CD14-positive monocyte (primary cell): ENCODE measurements at regions not wholly inside any gene's neighbourhood (a gene's known extent, or its start where the extent isn't known, plus 50 kb on each side); places are given as distances from the start of the nearest gene placed in this dataset.

ENCODE experiments used
- DNase-seq, 3 donors: peaks; one replicate each; pipeline ENCODE4 v3.0.0-alpha.2; 2011 to 2022
- H2AFZ ChIP-seq: 2 replicates; pipeline ENCODE4 v1.6.0; 2012; ENCODE audit warnings: mild to moderate bottlenecking, low read depth, low read length, inconsistent platforms; ENCODE audit not compliant: insufficient read depth, poor library complexity, severe bottlenecking
- H3K27ac ChIP-seq, 2 donors: 1 replicate in 1 of 2; 2 replicates in 1 of 2; pipeline ENCODE4 v1.5.1; 2012 to 2013; ENCODE audit warnings: low read length in 2 of 2, control low read depth in 1 of 2, inconsistent platforms in 1 of 2, low read depth in 1 of 2, mild to moderate bottlenecking in 1 of 2
- H3K27me3 ChIP-seq, 2 donors: one replicate each; pipeline versions ENCODE4 v1.6.0 to v1.6.1; 2011 to 2013; ENCODE audit warnings: low read length in 2 of 2; ENCODE audit not compliant: control insufficient read depth in 2 of 2, insufficient read depth in 2 of 2
- H3K36me3 ChIP-seq, 2 donors: replicated peaks in 1 of 2; 1 replicate in 1 of 2; 2 replicates in 1 of 2; pipeline versions ENCODE4 v1.5.1 to v1.6.1; 2012 to 2013; ENCODE audit warnings: low read length in 2 of 2, control low read depth in 1 of 2, inconsistent platforms in 1 of 2, mild to moderate bottlenecking in 1 of 2; ENCODE audit not compliant: insufficient read depth in 2 of 2, control insufficient read depth in 1 of 2
- H3K4me1 ChIP-seq, 2 donors: 1 replicate in 1 of 2; 2 replicates in 1 of 2; pipeline versions ENCODE4 v1.5.1 to v1.6.1; 2012 to 2013; ENCODE audit warnings: low read length in 2 of 2, control low read depth in 1 of 2, inconsistent platforms in 1 of 2, mild to moderate bottlenecking in 1 of 2, moderate library complexity in 1 of 2; ENCODE audit not compliant: insufficient read depth in 2 of 2, control insufficient read depth in 1 of 2
- H3K4me2 ChIP-seq: replicated peaks from 2 replicates; pipeline ENCODE3; 2012; ENCODE audit warnings: low read length, moderate library complexity, mild to moderate bottlenecking; ENCODE audit not compliant: poor library complexity, severe bottlenecking; ENCODE audit errors: extremely low read depth
- H3K4me3 ChIP-seq, 3 experiments: fragments of 200-600 bp in 1 of 3; sonication (generic) in 1 of 3; replicated peaks in 1 of 3; 1 replicate in 2 of 3; 2 replicates in 1 of 3; pipeline ENCODE4 v1.5.1; 2011 to 2013; ENCODE audit warnings: low read length in 3 of 3, mild to moderate bottlenecking in 3 of 3, control low read depth in 2 of 3, low read depth in 2 of 3, inconsistent platforms in 1 of 3, moderate library complexity in 1 of 3
- H3K79me2 ChIP-seq: 2 replicates; pipeline ENCODE4 v1.6.0; 2012; ENCODE audit warnings: mild to moderate bottlenecking, control low read depth, inconsistent platforms, low read length, moderate library complexity; ENCODE audit not compliant: insufficient read depth
- H3K9ac ChIP-seq: 2 replicates; pipeline ENCODE4 v1.6.0; 2017; ENCODE audit warnings: low read length, mild to moderate bottlenecking; ENCODE audit not compliant: insufficient read depth, poor library complexity, severe bottlenecking
- H3K9me3 ChIP-seq, 2 donors: replicated peaks in 1 of 2; 1 replicate in 1 of 2; 2 replicates in 1 of 2; pipeline versions ENCODE4 v1.5.1 to v1.6.1; 2012 to 2013; ENCODE audit warnings: low read length in 2 of 2, control low read depth in 1 of 2; ENCODE audit not compliant: control insufficient read depth in 1 of 2, insufficient read depth in 1 of 2
- H4K20me1 ChIP-seq: 2 replicates; pipeline ENCODE4 v1.6.0; 2012; ENCODE audit warnings: mild to moderate bottlenecking, low read length, control low read depth, moderate library complexity; ENCODE audit not compliant: insufficient read depth
- H3K27ac Mint-ChIP-seq, 7 donors: one replicate each; pipeline ENCODE4 v1.8.0; 2020; ENCODE audit warnings: mild to moderate bottlenecking in 7 of 7, mixed read lengths in 7 of 7, moderate library complexity in 6 of 7, inconsistent platforms in 2 of 7
- H3K27me3 Mint-ChIP-seq, 3 donors: one replicate each; pipeline ENCODE4 v1.8.0; 2021 to 2022; ENCODE audit warnings: low read depth in 3 of 3, mild to moderate bottlenecking in 3 of 3, mixed read lengths in 3 of 3, moderate library complexity in 3 of 3, inconsistent platforms in 1 of 3
- H3K36me3 Mint-ChIP-seq, 2 donors: one replicate each; pipeline ENCODE4 v1.8.0; 2020; ENCODE audit warnings: mixed read lengths in 2 of 2, inconsistent platforms in 1 of 2, mild to moderate bottlenecking in 1 of 2
- H3K4me1 Mint-ChIP-seq: one replicate; pipeline ENCODE4 v1.8.0; 2020; ENCODE audit warnings: mild to moderate bottlenecking, mixed read lengths
- H3K4me3 Mint-ChIP-seq, 2 donors: one replicate each; pipeline ENCODE4 v1.8.0; 2020; ENCODE audit warnings: mild to moderate bottlenecking in 2 of 2, mixed read lengths in 2 of 2, moderate library complexity in 1 of 2
- H3K9me3 Mint-ChIP-seq, 7 donors: one replicate each; pipeline ENCODE4 v1.8.0; 2020 to 2022; ENCODE audit warnings: mixed read lengths in 7 of 7, mild to moderate bottlenecking in 6 of 7, moderate library complexity in 6 of 7, inconsistent platforms in 2 of 7
- WGBS: methylation state at CpG from one replicate; pipeline ENCODE4 v1.1.5; 2013; ENCODE audit warnings: missing lambda C conversion rate; ENCODE audit not compliant: insufficient coverage; 5-methylcytosine and 5-hydroxymethylcytosine counted together
- intact Hi-C, 2 donors: fragments of 100-400 bp; cut with micrococcal nuclease; formaldehyde crosslinking; loops; one replicate each; pipeline versions ENCODE4 v1.15.0 to v1.15.1; 2023
- TF ChIP-seq, protein P1 (sequence below): fragments of 200-600 bp; IDR thresholded peaks from one replicate; pipeline ENCODE4 v1.8.0; 2022; ENCODE audit warnings: antibody characterized with exemption, mild to moderate bottlenecking

GRCh38 chr9:100731557-100731956, 153.7 kb downstream of the CAVIN4 start:
- Histone ChIP-seq H4K20me1 (no peaks in the 10 kb centered on the region), H2AFZ (no peak overlapping the region), H3K79me2 (no peaks in the 10 kb centered on the region), H3K4me2 (no peak overlapping the region), H3K9ac (no peak overlapping the region), H3K27ac (no peak overlapping the region), H3K27me3 (no peaks in the 10 kb centered on the region), H3K4me1 (no peaks in the 10 kb centered on the region), H3K36me3 (no peaks in the 10 kb centered on the region), H3K4me3 (no peak overlapping the region), H3K9me3 (peaks cover 0 to 6% of the 10 kb centered on the region in 2 donors)
- no peak for DNase-seq
- Mint-ChIP-seq H3K36me3 (no peaks in the 10 kb centered on the region), H3K4me3 (no peak overlapping the region), H3K4me1 (no peaks in the 10 kb centered on the region), H3K27ac (no peak overlapping the region), H3K27me3 (peaks cover 0 to 1% (median 0%) of the 10 kb centered on the region in 3 donors), H3K9me3 (peaks cover 3 to 5% (median 4%) of the 10 kb centered on the region in 7 donors)
- intact Hi-C loops = no loop called here
- WGBS = 94% methylated on average over 11 of the region's 11 CpGs
- TF ChIP-seq, protein P1, sequence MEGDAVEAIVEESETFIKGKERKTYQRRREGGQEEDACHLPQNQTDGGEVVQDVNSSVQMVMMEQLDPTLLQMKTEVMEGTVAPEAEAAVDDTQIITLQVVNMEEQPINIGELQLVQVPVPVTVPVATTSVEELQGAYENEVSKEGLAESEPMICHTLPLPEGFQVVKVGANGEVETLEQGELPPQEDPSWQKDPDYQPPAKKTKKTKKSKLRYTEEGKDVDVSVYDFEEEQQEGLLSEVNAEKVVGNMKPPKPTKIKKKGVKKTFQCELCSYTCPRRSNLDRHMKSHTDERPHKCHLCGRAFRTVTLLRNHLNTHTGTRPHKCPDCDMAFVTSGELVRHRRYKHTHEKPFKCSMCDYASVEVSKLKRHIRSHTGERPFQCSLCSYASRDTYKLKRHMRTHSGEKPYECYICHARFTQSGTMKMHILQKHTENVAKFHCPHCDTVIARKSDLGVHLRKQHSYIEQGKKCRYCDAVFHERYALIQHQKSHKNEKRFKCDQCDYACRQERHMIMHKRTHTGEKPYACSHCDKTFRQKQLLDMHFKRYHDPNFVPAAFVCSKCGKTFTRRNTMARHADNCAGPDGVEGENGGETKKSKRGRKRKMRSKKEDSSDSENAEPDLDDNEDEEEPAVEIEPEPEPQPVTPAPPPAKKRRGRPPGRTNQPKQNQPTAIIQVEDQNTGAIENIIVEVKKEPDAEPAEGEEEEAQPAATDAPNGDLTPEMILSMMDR = no peak

GRCh38 chr9:100739208-100739607, 161.3 kb downstream of the CAVIN4 start:
- H3K27me3 ChIP-seq = no peaks in the 10 kb centered on the region
- Mint-ChIP-seq H3K27ac (no peak overlapping the region), H3K4me1 (no peaks in the 10 kb centered on the region)

More at GRCh38 chr9:100739208-100739607, 161.3 kb downstream of the CAVIN4 start:
- Mint-ChIP-seq H3K27me3 (peaks cover 0 to 6% (median 1%) of the 10 kb centered on the region in 3 donors), H3K4me3 (no peak overlapping the region), H3K36me3 (no peaks in the 10 kb centered on the region), H3K9me3 (peaks cover 1 to 24% (median 12%) of the 10 kb centered on the region in 7 donors)
- H4K20me1 ChIP-seq = no peaks in the 10 kb centered on the region
- intact Hi-C loops = no loop called here
- H3K9me3 ChIP-seq = peaks cover 7 to 13% of the 10 kb centered on the region in 2 donors
- no peak overlapping the region for H3K27ac ChIP-seq
- H3K4me3 ChIP-seq = no peak overlapping the region
- no CpG with 5 or more reads among the region's 2 CpGs for WGBS
- no peak for DNase-seq
- TF ChIP-seq, protein P1 = no peak
- no peaks in the 10 kb centered on the region for H3K79me2 ChIP-seq
- no peak overlapping the region for H2AFZ ChIP-seq
- H3K36me3 ChIP-seq = no peaks in the 10 kb centered on the region
- H3K4me1 ChIP-seq = no peaks in the 10 kb centered on the region
- H3K9ac ChIP-seq = no peak overlapping the region
- no peak overlapping the region for H3K4me2 ChIP-seq
